Right hindlimb (tissue), 1 donor: ENCODE measurements at regions not wholly inside any gene's neighbourhood (a gene's known extent, or its start where the extent isn't known, plus 50 kb on each side); places are given as distances from the start of the nearest gene placed in this dataset.
"Not testable (repeated sequence)": the region's sequence is repeated elsewhere in the genome, so short reads cannot be mapped to it uniquely, and the experiment has no call there.

ENCODE experiments used
- DNase-seq: peaks from one replicate; pipeline ENCODE4 v3.0.0-alpha.2; 2018

GRCh38 chr11:96794152-96794551 is 404.3 kb downstream of the JRKL start:
- no peak for DNase-seq

GRCh38 chr11:96798445-96798844 is 408.6 kb downstream of the JRKL start:
- no peak for DNase-seq

GRCh38 chr11:96815236-96815635 is 425.4 kb downstream of the JRKL start:
- DNase-seq: no peak

- DNase-seq: no peak
Observed at GRCh38 chr11:96817482-96818399, 427.9 kb downstream of the JRKL start.

GRCh38 chr11:96827164-96827563 is 437.4 kb downstream of the JRKL start:
- peak; percentile 22 for DNase-seq

- DNase-seq: no peak
Observed at GRCh38 chr11:96841792-96842191, 452.0 kb downstream of the JRKL start.

- DNase-seq: no peak
Observed at GRCh38 chr11:96842731-96843130, 452.9 kb downstream of the JRKL start.

GRCh38 chr11:96854425-96854824 is 464.6 kb downstream of the JRKL start:
- DNase-seq: no peak

GRCh38 chr11:96861722-96862121 is 471.9 kb downstream of the JRKL start:
- DNase-seq: not testable (repeated sequence)

- DNase-seq: peak; percentile 30
Observed at GRCh38 chr11:96863520-96863919, 473.7 kb downstream of the JRKL start.

- no peak for DNase-seq
Observed at GRCh38 chr11:96865020-96865419, 475.2 kb downstream of the JRKL start.

GRCh38 chr11:96869207-96869606 is 479.4 kb downstream of the JRKL start:
- no peak for DNase-seq

- no peak for DNase-seq
Observed at GRCh38 chr11:96875712-96876111, 485.9 kb downstream of the JRKL start.

GRCh38 chr11:96878299-96879051 is 488.7 kb downstream of the JRKL start:
- DNase-seq: no peak

- DNase-seq: not testable (repeated sequence)
Observed at GRCh38 chr11:96882622-96883021, 492.8 kb downstream of the JRKL start.

GRCh38 chr11:96885405-96885804 is 495.6 kb downstream of the JRKL start:
- DNase-seq: no peak

- DNase-seq: no peak
Observed at GRCh38 chr11:96885912-96886311, 496.1 kb downstream of the JRKL start.

GRCh38 chr11:96893988-96894387 is 504.2 kb downstream of the JRKL start:
- no peak for DNase-seq

GRCh38 chr11:96894587-96894986 is 504.8 kb downstream of the JRKL start:
- DNase-seq: no peak

- no peak for DNase-seq
Observed at GRCh38 chr11:96899971-96900370, 510.2 kb downstream of the JRKL start.

- DNase-seq: no peak
Observed at GRCh38 chr11:96905143-96905542, 515.3 kb downstream of the JRKL start.

GRCh38 chr11:96905663-96906062 is 515.9 kb downstream of the JRKL start:
- no peak for DNase-seq

- no peak for DNase-seq
Observed at GRCh38 chr11:96906476-96906875, 516.7 kb downstream of the JRKL start.

GRCh38 chr11:96925862-96926261 is 536.0 kb downstream of the JRKL start:
- no peak for DNase-seq
